ENCODE measurements at regions not wholly inside any gene's neighbourhood (a gene's known extent, or its start where the extent isn't known, plus 50 kb on each side); places are given as distances from the start of the nearest gene placed in this dataset.

DNA sequence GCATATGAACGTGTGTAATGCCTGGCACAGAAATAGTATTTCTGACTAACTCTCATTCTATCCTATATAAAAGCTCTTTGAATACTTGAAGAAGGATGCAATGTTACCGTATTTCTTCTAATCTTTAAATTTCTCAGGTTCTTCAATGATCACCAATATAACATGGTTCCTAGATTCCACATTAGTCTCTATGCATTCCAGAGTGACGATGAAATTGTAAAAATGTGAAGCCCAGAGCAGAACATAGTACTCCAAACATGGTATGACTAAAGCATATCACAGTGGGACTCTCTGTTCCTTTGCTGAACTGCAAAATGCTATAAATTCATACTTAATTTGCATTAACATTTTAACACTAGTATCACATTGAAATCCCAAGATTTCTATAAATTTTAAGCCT, 877.6 kb upstream of the CHORDC1 start:
- H3K23ac ChIP-seq (ENCODE audit: low read depth, low read length, poor library complexity), result no peak overlapping the region
- no peaks in the 10 kb centered on the region for H3K36me3 ChIP-seq (replicated peaks in 1 of 2; ENCODE audit: control insufficient read depth in 2 of 2, insufficient read depth in 2 of 2, low read length in 2 of 2)
- H2BK5ac ChIP-seq (ENCODE audit: low read length), result no peak overlapping the region
- no peak overlapping the region for H2BK12ac ChIP-seq (ENCODE audit: low read length)
- H3K18ac ChIP-seq (ENCODE audit: low read length), result no peak overlapping the region
- no peak overlapping the region for H4K8ac ChIP-seq (ENCODE audit: low read depth, low read length)
- no peak overlapping the region for H4K91ac ChIP-seq (ENCODE audit: low read depth, low read length, poor library complexity)
- no peak overlapping the region for H3K14ac ChIP-seq (ENCODE audit: low read length)
- no peak overlapping the region for H2BK120ac ChIP-seq (ENCODE audit: low read depth, low read length)
- DNase-seq (ENCODE audit: low spot score), result no peak
- no peak overlapping the region for H2AK5ac ChIP-seq (ENCODE audit: low read depth, low read length)
- no peak overlapping the region for H3K4me3 ChIP-seq (ENCODE audit: low read length in 2 of 2)
- no peak overlapping the region for H3K27ac ChIP-seq (replicated peaks; ENCODE audit: low read length)
- no peak overlapping the region for H3K4ac ChIP-seq (ENCODE audit: low read length)
- no peak overlapping the region for H3K9ac ChIP-seq (ENCODE audit: low read depth, low read length, poor library complexity)
- H3K9me3 ChIP-seq (replicated peaks in 1 of 2; ENCODE audit: control insufficient read depth in 2 of 2, insufficient read depth in 1 of 2, low read depth in 1 of 2, low read length in 2 of 2), result no peaks in the 10 kb centered on the region
- H3K4me1 ChIP-seq (ENCODE audit: control insufficient read depth in 2 of 2, insufficient read depth in 1 of 2, low read depth in 1 of 2, low read length in 2 of 2), result no peaks in the 10 kb centered on the region
- WGBS, 2 donors (ENCODE audit: extremely low coverage in 2 of 2, insufficient read length in 2 of 2, insufficient replicate concordance in 1 of 2), result no CpG with 5 or more reads among the region's 3 CpGs
- no peak overlapping the region for H2BK15ac ChIP-seq (ENCODE audit: low read length)
- no peaks in the 10 kb centered on the region for H3K27me3 ChIP-seq (ENCODE audit: control insufficient read depth in 3 of 3, insufficient read depth in 3 of 3, low read depth in 1 of 3, low read length in 3 of 3)
- no peak overlapping the region for H2AFZ ChIP-seq (ENCODE audit: low read length)
- H3K79me1 ChIP-seq (ENCODE audit: low read depth, low read length), result no peaks in the 10 kb centered on the region
- no peak overlapping the region for H3K4me2 ChIP-seq (ENCODE audit: insufficient read depth, low read length, poor library complexity, severe bottlenecking)

DNA sequence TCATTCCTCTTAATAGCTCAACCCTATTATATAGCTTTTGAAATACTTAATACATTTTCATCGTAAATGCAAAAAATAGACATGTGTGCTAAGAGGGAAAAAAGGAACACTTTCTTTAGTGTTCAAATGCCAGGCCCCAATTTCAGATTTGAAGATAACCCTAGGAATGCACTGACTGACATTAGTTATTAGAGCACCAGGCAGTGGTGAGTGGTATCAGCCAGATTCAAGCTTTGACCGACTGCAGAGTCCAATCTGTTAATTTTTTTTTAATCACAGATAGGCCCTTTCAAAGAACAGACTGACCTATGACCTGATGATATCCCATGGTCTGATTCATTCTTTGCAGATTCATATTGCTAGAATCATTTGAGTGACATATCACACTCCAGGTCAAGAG, 874.2 kb upstream of the CHORDC1 start:
- no peak overlapping the region for H2AK5ac ChIP-seq (ENCODE audit: low read depth, low read length)

DNA sequence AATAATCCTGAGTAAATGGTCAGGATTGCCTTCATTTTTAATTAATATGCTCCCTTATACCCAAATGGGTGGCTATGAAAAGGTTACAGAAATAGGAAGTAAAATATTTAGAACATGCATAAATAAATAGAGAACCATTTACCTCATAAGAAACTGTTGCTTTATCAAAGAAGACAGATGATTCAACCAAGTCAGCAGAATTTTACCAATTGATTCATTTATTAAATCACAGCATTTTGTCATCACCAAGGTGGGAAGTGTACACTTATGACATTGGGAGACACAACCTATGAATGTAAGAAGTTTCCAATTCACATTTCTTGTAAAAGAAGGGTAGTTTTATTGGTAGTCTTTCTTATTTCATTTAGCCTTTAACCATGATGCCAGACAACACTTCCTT, 870.3 kb upstream of the CHORDC1 start:
- Histone ChIP-seq H3K23ac (ENCODE audit: low read depth, low read length, poor library complexity) (no peak overlapping the region), H3K79me1 (ENCODE audit: low read depth, low read length) (no peaks in the 10 kb centered on the region), H2AK5ac (ENCODE audit: low read depth, low read length) (no peak overlapping the region)

More for the DNA sequence above, 874.2 kb upstream of the CHORDC1 start:
- H2AFZ ChIP-seq (ENCODE audit: low read length), result no peak overlapping the region
- DNase-seq (ENCODE audit: low spot score), result no peak
- no peak overlapping the region for H3K27ac ChIP-seq (replicated peaks; ENCODE audit: low read length)
- H2BK120ac ChIP-seq (ENCODE audit: low read depth, low read length), result no peak overlapping the region
- H4K91ac ChIP-seq (ENCODE audit: low read depth, low read length, poor library complexity), result no peak overlapping the region
- no peak overlapping the region for H3K18ac ChIP-seq (ENCODE audit: low read length)
- H3K79me1 ChIP-seq (ENCODE audit: low read depth, low read length), result no peaks in the 10 kb centered on the region
- no peak overlapping the region for H3K14ac ChIP-seq (ENCODE audit: low read length)
- H4K8ac ChIP-seq (ENCODE audit: low read depth, low read length), result no peak overlapping the region
- no peak overlapping the region for H2BK5ac ChIP-seq (ENCODE audit: low read length)
- no peaks in the 10 kb centered on the region for H3K36me3 ChIP-seq (replicated peaks in 1 of 2; ENCODE audit: control insufficient read depth in 2 of 2, insufficient read depth in 2 of 2, low read length in 2 of 2)
- no peaks in the 10 kb centered on the region for H3K9me3 ChIP-seq (replicated peaks in 1 of 2; ENCODE audit: control insufficient read depth in 2 of 2, insufficient read depth in 1 of 2, low read depth in 1 of 2, low read length in 2 of 2)
- no peaks in the 10 kb centered on the region for H3K4me1 ChIP-seq (ENCODE audit: control insufficient read depth in 2 of 2, insufficient read depth in 1 of 2, low read depth in 1 of 2, low read length in 2 of 2)
- no peak overlapping the region for H3K4ac ChIP-seq (ENCODE audit: low read length)
- H2BK12ac ChIP-seq (ENCODE audit: low read length), result no peak overlapping the region
- H3K23ac ChIP-seq (ENCODE audit: low read depth, low read length, poor library complexity), result no peak overlapping the region
- WGBS, 2 donors (ENCODE audit: extremely low coverage in 2 of 2, insufficient read length in 2 of 2, insufficient replicate concordance in 1 of 2), result no CpG with 5 or more reads among the region's 2 CpGs
- H2BK15ac ChIP-seq (ENCODE audit: low read length), result no peak overlapping the region
- no peaks in the 10 kb centered on the region for H3K27me3 ChIP-seq (ENCODE audit: control insufficient read depth in 3 of 3, insufficient read depth in 3 of 3, low read depth in 1 of 3, low read length in 3 of 3)
- no peak overlapping the region for H3K9ac ChIP-seq (ENCODE audit: low read depth, low read length, poor library complexity)
- H3K4me3 ChIP-seq (ENCODE audit: low read length in 2 of 2), result no peak overlapping the region
- H3K4me2 ChIP-seq (ENCODE audit: insufficient read depth, low read length, poor library complexity, severe bottlenecking), result no peak overlapping the region

DNA sequence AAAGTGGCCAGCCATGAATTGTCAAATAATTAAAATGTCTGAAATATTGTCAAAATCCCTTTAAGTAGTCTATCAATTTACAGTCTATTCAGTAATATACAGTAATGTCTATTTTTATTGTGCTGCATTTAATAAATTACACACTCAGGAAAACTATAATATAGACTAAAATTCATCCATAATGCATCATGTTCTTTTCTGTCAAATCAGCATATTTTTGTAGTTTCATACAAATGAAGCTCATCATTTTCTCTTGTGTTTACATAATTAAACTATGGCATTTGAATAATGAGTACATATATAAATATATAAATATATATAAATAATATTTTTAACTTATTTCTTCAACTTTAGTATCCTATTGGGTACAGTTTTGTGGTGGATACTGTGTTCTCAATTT, 868.7 kb upstream of the CHORDC1 start:
- no peaks in the 10 kb centered on the region for H3K4me1 ChIP-seq (ENCODE audit: control insufficient read depth in 2 of 2, insufficient read depth in 1 of 2, low read depth in 1 of 2, low read length in 2 of 2)
- H3K18ac ChIP-seq (ENCODE audit: low read length), result no peak overlapping the region
- no peak overlapping the region for H3K4me3 ChIP-seq (ENCODE audit: low read length in 2 of 2)
- H2BK5ac ChIP-seq (ENCODE audit: low read length), result no peak overlapping the region
- no peak overlapping the region for H3K9ac ChIP-seq (ENCODE audit: low read depth, low read length, poor library complexity)
- no peak overlapping the region for H3K4me2 ChIP-seq (ENCODE audit: insufficient read depth, low read length, poor library complexity, severe bottlenecking)
- H2BK15ac ChIP-seq (ENCODE audit: low read length), result no peak overlapping the region
- no peak overlapping the region for H3K4ac ChIP-seq (ENCODE audit: low read length)
- H4K8ac ChIP-seq (ENCODE audit: low read depth, low read length), result no peak overlapping the region
- H3K14ac ChIP-seq (ENCODE audit: low read length), result no peak overlapping the region
- no peak overlapping the region for H2BK120ac ChIP-seq (ENCODE audit: low read depth, low read length)
- H3K9me3 ChIP-seq (replicated peaks in 1 of 2; ENCODE audit: control insufficient read depth in 2 of 2, insufficient read depth in 1 of 2, low read depth in 1 of 2, low read length in 2 of 2), result no peaks in the 10 kb centered on the region
- no peaks in the 10 kb centered on the region for H3K36me3 ChIP-seq (replicated peaks in 1 of 2; ENCODE audit: control insufficient read depth in 2 of 2, insufficient read depth in 2 of 2, low read length in 2 of 2)
- no peak for DNase-seq (ENCODE audit: low spot score)
- H2BK12ac ChIP-seq (ENCODE audit: low read length), result no peak overlapping the region
- H3K79me1 ChIP-seq (ENCODE audit: low read depth, low read length), result no peaks in the 10 kb centered on the region
- H3K23ac ChIP-seq (ENCODE audit: low read depth, low read length, poor library complexity), result no peak overlapping the region
- H4K91ac ChIP-seq (ENCODE audit: low read depth, low read length, poor library complexity), result no peak overlapping the region
- H3K27ac ChIP-seq (replicated peaks; ENCODE audit: low read length), result no peak overlapping the region
- no peaks in the 10 kb centered on the region for H3K27me3 ChIP-seq (ENCODE audit: control insufficient read depth in 3 of 3, insufficient read depth in 3 of 3, low read depth in 1 of 3, low read length in 3 of 3)
- H2AFZ ChIP-seq (ENCODE audit: low read length), result no peak overlapping the region
- H2AK5ac ChIP-seq (ENCODE audit: low read depth, low read length), result no peak overlapping the region

More for the DNA sequence above, 870.3 kb upstream of the CHORDC1 start:
- H3K4me3 ChIP-seq (ENCODE audit: low read length in 2 of 2), result no peak overlapping the region
- no peak overlapping the region for H3K27ac ChIP-seq (replicated peaks; ENCODE audit: low read length)
- no peak overlapping the region for H3K4me2 ChIP-seq (ENCODE audit: insufficient read depth, low read length, poor library complexity, severe bottlenecking)
- no peak overlapping the region for H3K9ac ChIP-seq (ENCODE audit: low read depth, low read length, poor library complexity)
- H3K4me1 ChIP-seq (ENCODE audit: control insufficient read depth in 2 of 2, insufficient read depth in 1 of 2, low read depth in 1 of 2, low read length in 2 of 2), result no peaks in the 10 kb centered on the region
- no peak overlapping the region for H2BK12ac ChIP-seq (ENCODE audit: low read length)
- no peak overlapping the region for H2BK120ac ChIP-seq (ENCODE audit: low read depth, low read length)
- no peak overlapping the region for H3K14ac ChIP-seq (ENCODE audit: low read length)
- no peaks in the 10 kb centered on the region for H3K9me3 ChIP-seq (replicated peaks in 1 of 2; ENCODE audit: control insufficient read depth in 2 of 2, insufficient read depth in 1 of 2, low read depth in 1 of 2, low read length in 2 of 2)
- no peak overlapping the region for H2AFZ ChIP-seq (ENCODE audit: low read length)
- H2BK15ac ChIP-seq (ENCODE audit: low read length), result no peak overlapping the region
- no peak for DNase-seq (ENCODE audit: low spot score)
- H4K8ac ChIP-seq (ENCODE audit: low read depth, low read length), result no peak overlapping the region
- H3K36me3 ChIP-seq (replicated peaks in 1 of 2; ENCODE audit: control insufficient read depth in 2 of 2, insufficient read depth in 2 of 2, low read length in 2 of 2), result no peaks in the 10 kb centered on the region
- no peak overlapping the region for H3K4ac ChIP-seq (ENCODE audit: low read length)
- no peaks in the 10 kb centered on the region for H3K27me3 ChIP-seq (ENCODE audit: control insufficient read depth in 3 of 3, insufficient read depth in 3 of 3, low read depth in 1 of 3, low read length in 3 of 3)
- no peak overlapping the region for H3K18ac ChIP-seq (ENCODE audit: low read length)
- no peak overlapping the region for H2BK5ac ChIP-seq (ENCODE audit: low read length)
- H4K91ac ChIP-seq (ENCODE audit: low read depth, low read length, poor library complexity), result no peak overlapping the region
